NCI-H82 treated with DMSO at 0.1 percent for 48 hours (cell line): ENCODE measurements at regions not wholly inside any gene's neighbourhood (a gene's known extent, or its start where the extent isn't known, plus 50 kb on each side); places are given as distances from the start of the nearest gene placed in this dataset.
"Not testable (repeated sequence)": the region's sequence is repeated elsewhere in the genome, so short reads cannot be mapped to it uniquely, and the experiment has no call there.

Source experiments
- DNase-seq: peaks from one replicate; lab custom pipeline; 2025; ENCODE audit not compliant: unreplicated experiment; lab: John Stamatoyannopoulos, UW

- not testable (repeated sequence) for DNase-seq
These were observed 54.4 kb upstream of the MUCL1 start for GRCh38 chr12:54799966-54800365.

GRCh38 chr12:54798651-54799050, 55.7 kb upstream of the MUCL1 start:
- DNase-seq, result no peak

- DNase-seq, result no peak
These were observed 57.3 kb upstream of the MUCL1 start for GRCh38 chr12:54796991-54797390.

- no peak for DNase-seq
These were observed 58.7 kb upstream of the MUCL1 start for GRCh38 chr12:54795644-54796043.

GRCh38 chr12:54786081-54786480, 68.2 kb upstream of the MUCL1 start:
- no peak for DNase-seq

- DNase-seq, result no peak
These were observed 70.2 kb upstream of the MUCL1 start for GRCh38 chr12:54784115-54784514.

GRCh38 chr12:54777031-54777430, 77.3 kb upstream of the MUCL1 start:
- DNase-seq, result not testable (repeated sequence)

- no peak for DNase-seq
These were observed 80.7 kb upstream of the MUCL1 start for GRCh38 chr12:54773593-54773992.

GRCh38 chr12:54765652-54766051, 88.7 kb upstream of the MUCL1 start:
- no peak for DNase-seq

GRCh38 chr12:54762390-54762789, 91.9 kb upstream of the MUCL1 start:
- no peak for DNase-seq

- DNase-seq, result no peak
These were observed 94.6 kb upstream of the MUCL1 start for GRCh38 chr12:54759751-54760150.

- DNase-seq, result no peak
These were observed 102.8 kb upstream of the MUCL1 start for GRCh38 chr12:54751493-54751892.

- no peak for DNase-seq
These were observed 101.1 kb upstream of the DCD start for GRCh38 chr12:54749191-54749818.

- no peak for DNase-seq
These were observed 96.4 kb upstream of the DCD start for GRCh38 chr12:54744590-54744989.

GRCh38 chr12:54740882-54741281, 92.7 kb upstream of the DCD start:
- no peak for DNase-seq

- DNase-seq, result no peak
These were observed 88.4 kb upstream of the DCD start for GRCh38 chr12:54736549-54736948.

GRCh38 chr12:54734196-54734950, 86.2 kb upstream of the DCD start:
- no peak for DNase-seq

- no peak for DNase-seq
These were observed 77.2 kb upstream of the DCD start for GRCh38 chr12:54725233-54725843.

GRCh38 chr12:54723379-54724256, 75.5 kb upstream of the DCD start:
- no peak for DNase-seq

- no peak for DNase-seq
These were observed 73.1 kb upstream of the DCD start for GRCh38 chr12:54721312-54721711.

- no peak for DNase-seq
These were observed 71.5 kb upstream of the DCD start for GRCh38 chr12:54719691-54720090.
